ENCODE measurements at regions not wholly inside any gene's neighbourhood (a gene's known extent, or its start where the extent isn't known, plus 50 kb on each side); places are given as distances from the start of the nearest gene placed in this dataset.

GRCh38 chr5:165497707-165498106 lies 1992.3 kb downstream of the MAT2B start:
- TF ChIP-seq CTCF (conservative IDR thresholded peaks at IDR 0.05; ENCODE audit: low read length), result peak; percentile 28; the same call in 1 of the 2 replicates
- TF ChIP-seq EZH2phosphoT487 (IDR thresholded peaks at IDR 0.05; ENCODE audit: borderline replicate concordance, low read depth, low read length), result no peak
